Right lobe of liver (tissue), 6 donors: ENCODE measurements at regions not wholly inside any gene's neighbourhood (a gene's known extent, or its start where the extent isn't known, plus 50 kb on each side); places are given as distances from the start of the nearest gene placed in this dataset.

Experiments
- ATAC-seq, 4 donors: fragments of 200-7000 bp; cut with Tn5 transposase; one replicate each; pipeline ENCODE4 v1.9.1; 2020; ENCODE audit warnings: mild to moderate bottlenecking in 4 of 4, moderate library complexity in 4 of 4
- DNase-seq, 3 donors: peaks; one replicate each; pipeline ENCODE4 v3.0.0-alpha.2; 2020
- H3K27ac ChIP-seq, 3 donors: fragments of 200-600 bp; one replicate each; pipeline ENCODE4 v1.8.0; 2022
- H3K27me3 ChIP-seq, 2 donors: fragments of 200-600 bp; one replicate each; pipeline ENCODE4 v1.8.0; 2022
- H3K36me3 ChIP-seq, 4 donors: fragments of 200-600 bp; sonication (generic) in 1 of 4; one replicate each; pipeline versions ENCODE4 v1.5.1 to v1.8.0; 2017 to 2022; ENCODE audit warnings: control low read depth in 1 of 4
- H3K4me1 ChIP-seq, 4 donors: fragments of 200-600 bp; sonication (generic) in 1 of 4; one replicate each; pipeline versions ENCODE4 v1.5.1 to v1.8.0; 2017 to 2022; ENCODE audit warnings: control low read depth in 1 of 4
- H3K4me3 ChIP-seq, 3 donors: fragments of 200-600 bp; one replicate each; pipeline ENCODE4 v1.8.0; 2022
- H3K9me3 ChIP-seq, 4 donors: fragments of 200-600 bp; sonication (generic) in 1 of 4; one replicate each; pipeline versions ENCODE4 v1.5.1 to v1.8.0; 2017 to 2022; ENCODE audit warnings: control low read depth in 1 of 4
- POLR2A ChIP-seq: fragments of 450-650 bp; IDR thresholded peaks from one replicate; pipeline ENCODE4 v1.6.1; 2017; ENCODE audit warnings: antibody characterized with exemption, mild to moderate bottlenecking
- WGBS: methylation state at CpG from one replicate; pipeline ENCODE4 v1.1.6; 2018; ENCODE audit warnings: low coverage, low lambda C conversion rate; ENCODE audit not compliant: insufficient coverage; ENCODE audit errors: missing lambda C conversion rate; 5-methylcytosine and 5-hydroxymethylcytosine counted together
- intact Hi-C, 2 donors: fragments of 100-400 bp; cut with DNase I; formaldehyde crosslinking; loops; one replicate each; pipeline versions ENCODE4 v1.11.2 to v1.14.1; 2022
- TF ChIP-seq, protein P1 (sequence below), 4 donors: fragments of 200-600 bp in 3 of 4; fragments of 450-650 bp in 1 of 4; IDR thresholded peaks; one replicate each; pipeline versions ENCODE4 v1.5.1 to v1.8.0; 2016 to 2022; ENCODE audit warnings: antibody characterized with exemption in 4 of 4, mild to moderate bottlenecking in 2 of 4
- donor health status: DM: no; HTN: yes; CAD: no.
- donor health status: DM: no; HTN: no; CAD: no.
- donor health status: DM: no; HTN: no; CAD: no.
- donor health status: DM: no; HTN: yes; CAD: no.
- donor health status: DM: no; HTN: yes; CAD: no.

DNA sequence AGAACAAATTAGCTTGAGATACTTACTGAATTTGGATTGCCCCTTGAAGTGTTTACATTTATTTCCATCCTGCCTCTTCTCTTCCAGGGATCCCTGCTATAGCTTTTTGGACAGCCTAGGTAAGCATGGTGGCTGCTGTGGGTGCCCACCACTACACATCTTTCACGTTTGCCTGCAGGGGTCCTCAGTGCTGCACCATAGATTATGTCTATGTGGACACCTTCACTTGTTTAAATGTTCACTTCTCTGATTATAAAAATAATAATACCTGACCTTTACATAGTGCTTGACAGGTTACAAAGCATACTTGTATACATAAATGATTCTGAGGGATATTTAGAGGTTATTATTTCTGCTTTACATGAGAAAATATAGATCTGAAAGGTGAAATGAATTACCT is 67.9 kb upstream of the SLC4A4 start:
- H3K9me3 ChIP-seq: no peaks in the 10 kb centered on the region
- intact Hi-C loops: no loop called here
- H3K4me1 ChIP-seq: no peaks in the 10 kb centered on the region
- no peaks in the 10 kb centered on the region for H3K27me3 ChIP-seq
- no peak for DNase-seq
- no peaks in the 10 kb centered on the region for H3K36me3 ChIP-seq
- no peak for TF ChIP-seq POLR2A
- TF ChIP-seq, protein P1, sequence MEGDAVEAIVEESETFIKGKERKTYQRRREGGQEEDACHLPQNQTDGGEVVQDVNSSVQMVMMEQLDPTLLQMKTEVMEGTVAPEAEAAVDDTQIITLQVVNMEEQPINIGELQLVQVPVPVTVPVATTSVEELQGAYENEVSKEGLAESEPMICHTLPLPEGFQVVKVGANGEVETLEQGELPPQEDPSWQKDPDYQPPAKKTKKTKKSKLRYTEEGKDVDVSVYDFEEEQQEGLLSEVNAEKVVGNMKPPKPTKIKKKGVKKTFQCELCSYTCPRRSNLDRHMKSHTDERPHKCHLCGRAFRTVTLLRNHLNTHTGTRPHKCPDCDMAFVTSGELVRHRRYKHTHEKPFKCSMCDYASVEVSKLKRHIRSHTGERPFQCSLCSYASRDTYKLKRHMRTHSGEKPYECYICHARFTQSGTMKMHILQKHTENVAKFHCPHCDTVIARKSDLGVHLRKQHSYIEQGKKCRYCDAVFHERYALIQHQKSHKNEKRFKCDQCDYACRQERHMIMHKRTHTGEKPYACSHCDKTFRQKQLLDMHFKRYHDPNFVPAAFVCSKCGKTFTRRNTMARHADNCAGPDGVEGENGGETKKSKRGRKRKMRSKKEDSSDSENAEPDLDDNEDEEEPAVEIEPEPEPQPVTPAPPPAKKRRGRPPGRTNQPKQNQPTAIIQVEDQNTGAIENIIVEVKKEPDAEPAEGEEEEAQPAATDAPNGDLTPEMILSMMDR (IDR thresholded peaks at IDR 0.05): peak; percentile 27 to 40 (median 32)
- peak; percentile 64 to 76 (median 71) for ATAC-seq
- WGBS: 8% methylated on average over 1 of the region's 1 CpG
- H3K4me3 ChIP-seq: no peak overlapping the region
- no peak overlapping the region for H3K27ac ChIP-seq

DNA sequence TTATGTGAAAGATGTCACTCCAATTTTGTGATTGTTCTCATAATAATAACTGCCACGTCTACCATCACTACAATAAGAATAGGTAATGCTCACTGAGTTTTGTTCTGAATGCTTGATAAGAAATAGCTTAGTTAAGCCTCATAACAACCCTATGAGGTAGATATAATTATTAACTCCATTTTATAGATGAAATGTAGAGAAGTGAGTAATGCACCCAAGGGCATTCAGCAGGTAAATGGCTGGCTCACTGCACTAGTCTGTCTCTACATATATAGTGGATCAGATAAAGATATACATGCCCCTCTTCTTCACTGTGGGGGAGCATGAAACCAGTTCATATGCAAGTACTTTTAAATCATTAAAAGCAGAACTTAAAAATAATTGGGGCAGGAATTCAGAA is 65.8 kb upstream of the SLC4A4 start:
- intact Hi-C loops: no loop called here
- 94% methylated on average over 1 of the region's 1 CpG for WGBS
- H3K27me3 ChIP-seq: no peaks in the 10 kb centered on the region
- ATAC-seq: no peak
- TF ChIP-seq, protein P1 (IDR thresholded peaks at IDR 0.05): no peak
- DNase-seq: no peak
- no peak overlapping the region for H3K4me3 ChIP-seq
- no peaks in the 10 kb centered on the region for H3K4me1 ChIP-seq
- H3K9me3 ChIP-seq: no peaks in the 10 kb centered on the region
- no peaks in the 10 kb centered on the region for H3K36me3 ChIP-seq
- H3K27ac ChIP-seq: no peak overlapping the region

DNA sequence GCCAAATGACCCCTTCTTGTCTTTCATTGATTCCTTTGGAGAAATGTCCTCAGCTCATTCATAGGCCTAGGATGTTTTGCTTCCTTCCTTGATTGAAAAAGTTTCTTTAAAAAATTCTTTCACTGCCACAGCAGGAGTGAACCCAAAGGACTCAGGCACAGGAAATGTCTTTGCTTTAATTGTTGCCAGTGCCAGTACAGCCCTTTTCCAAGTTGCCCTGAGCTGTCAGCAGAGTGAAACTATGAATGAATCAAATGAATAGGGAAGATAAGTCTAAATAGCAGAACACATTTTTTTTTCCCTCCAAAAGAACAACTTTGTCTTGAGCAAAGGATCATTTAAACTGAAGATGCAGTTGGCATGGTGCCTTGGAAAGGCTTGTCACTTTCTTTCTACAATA is 63.8 kb upstream of the SLC4A4 start:
- TF ChIP-seq, protein P1 (IDR thresholded peaks at IDR 0.05): no peak
- no peak for TF ChIP-seq POLR2A
- Histone ChIP-seq H3K27ac (no peak overlapping the region), H3K4me3 (no peak overlapping the region), H3K27me3 (no peaks in the 10 kb centered on the region), H3K4me1 (no peaks in the 10 kb centered on the region), H3K36me3 (no peaks in the 10 kb centered on the region), H3K9me3 (no peaks in the 10 kb centered on the region)
- no peak for DNase-seq
- intact Hi-C loops: no loop called here
- peak in 1 of 4 donors; percentile 35 for ATAC-seq

DNA sequence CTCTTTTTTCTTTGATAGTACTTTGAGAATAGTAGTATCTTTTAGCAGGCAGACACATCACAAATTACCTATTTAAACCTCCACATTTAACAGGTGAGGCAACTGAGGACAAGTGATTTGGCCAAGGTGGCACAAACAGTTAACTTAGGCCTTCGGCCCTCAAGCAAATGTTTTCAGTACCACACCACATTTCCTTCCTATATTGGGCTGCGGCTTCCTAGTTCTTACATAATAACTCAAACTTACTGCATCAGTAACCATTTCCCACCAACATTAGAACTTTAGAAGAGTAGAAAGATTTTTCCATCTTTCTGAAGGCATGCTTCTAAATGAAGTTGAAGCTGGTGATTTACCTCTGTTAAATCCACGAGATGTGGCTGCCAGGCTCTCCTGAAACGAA is 63.2 kb upstream of the SLC4A4 start:
- WGBS: 43% methylated on average over 4 of the region's 4 CpGs
- TF ChIP-seq, protein P1 (IDR thresholded peaks at IDR 0.05): no peak
- TF ChIP-seq POLR2A: no peak
- intact Hi-C loops: no loop called here
- H3K27ac ChIP-seq: no peak overlapping the region
- H3K9me3 ChIP-seq: no peaks in the 10 kb centered on the region
- DNase-seq (no peak), ATAC-seq (peak in 1 of 4 donors; percentile 46)
- H3K27me3 ChIP-seq: no peaks in the 10 kb centered on the region
- no peaks in the 10 kb centered on the region for H3K4me1 ChIP-seq
- H3K4me3 ChIP-seq: no peak overlapping the region
- no peaks in the 10 kb centered on the region for H3K36me3 ChIP-seq

DNA sequence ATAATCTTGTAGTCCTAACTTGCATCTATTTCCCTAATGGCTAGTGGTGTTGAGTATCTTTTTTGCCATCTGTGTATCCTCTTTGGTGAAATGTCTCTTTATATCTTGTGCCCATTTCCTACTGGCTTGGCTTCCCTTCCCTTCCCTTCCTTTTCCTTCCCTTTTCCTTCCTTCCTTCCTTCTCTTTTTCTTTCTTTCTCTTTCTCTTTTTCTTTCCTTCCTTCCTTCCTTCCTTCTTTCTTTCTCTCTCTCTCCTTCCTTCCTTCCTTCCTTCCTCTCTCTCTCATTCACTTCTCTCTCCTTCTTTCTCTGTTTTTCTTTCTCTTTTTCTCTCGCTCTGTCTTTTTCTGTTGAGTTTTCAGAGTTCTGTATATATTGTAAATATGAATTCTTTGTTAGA is 61.5 kb upstream of the SLC4A4 start:
- WGBS: 86% methylated on average over 1 of the region's 1 CpG

More for the DNA sequence above, 61.5 kb upstream of the SLC4A4 start:
- TF ChIP-seq, protein P1 (IDR thresholded peaks at IDR 0.05): no peak
- no peak for TF ChIP-seq POLR2A
- H3K27ac ChIP-seq: no peak overlapping the region
- no peaks in the 10 kb centered on the region for H3K27me3 ChIP-seq
- no peaks in the 10 kb centered on the region for H3K4me1 ChIP-seq
- H3K36me3 ChIP-seq: no peaks in the 10 kb centered on the region
- no peak for ATAC-seq
- H3K9me3 ChIP-seq: no peaks in the 10 kb centered on the region
- no peak overlapping the region for H3K4me3 ChIP-seq
- intact Hi-C loops: no loop called here
- no peak for DNase-seq
